ENCODE measurements at regions not wholly inside any gene's neighbourhood (a gene's known extent, or its start where the extent isn't known, plus 50 kb on each side); places are given as distances from the start of the nearest gene placed in this dataset.

DNA sequence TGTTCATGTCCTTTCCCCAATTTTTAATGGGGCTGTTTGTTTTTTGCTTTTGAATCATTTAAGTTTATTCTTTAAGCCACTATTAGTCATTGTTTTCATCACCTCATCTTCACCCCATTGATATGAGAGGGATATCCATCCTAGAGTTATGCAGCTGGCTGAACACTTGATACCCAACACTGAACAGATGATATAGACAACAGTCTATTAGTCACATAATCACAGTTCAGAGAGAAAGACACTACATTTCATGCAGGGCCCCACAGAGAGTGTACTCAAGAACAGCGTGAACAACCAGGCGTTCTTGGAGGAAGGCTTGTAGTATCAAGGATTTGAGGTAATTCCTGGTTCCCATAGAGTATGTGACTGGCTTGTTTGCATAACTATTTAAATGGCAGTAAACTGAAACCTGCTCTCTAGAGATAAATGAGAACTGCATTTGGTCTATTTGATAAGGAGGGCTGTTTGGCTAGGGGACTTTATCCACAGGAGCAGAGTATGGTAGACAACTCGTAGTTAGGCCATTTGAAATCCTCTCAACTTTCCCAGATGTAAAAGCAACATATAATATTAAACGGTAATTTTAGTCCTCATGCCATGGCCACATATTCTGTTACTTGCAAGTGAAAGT is 618.7 kb downstream of the SI start:
- no peak for DNase-seq (ENCODE audit: low spot score)
- TF ChIP-seq, protein P1, sequence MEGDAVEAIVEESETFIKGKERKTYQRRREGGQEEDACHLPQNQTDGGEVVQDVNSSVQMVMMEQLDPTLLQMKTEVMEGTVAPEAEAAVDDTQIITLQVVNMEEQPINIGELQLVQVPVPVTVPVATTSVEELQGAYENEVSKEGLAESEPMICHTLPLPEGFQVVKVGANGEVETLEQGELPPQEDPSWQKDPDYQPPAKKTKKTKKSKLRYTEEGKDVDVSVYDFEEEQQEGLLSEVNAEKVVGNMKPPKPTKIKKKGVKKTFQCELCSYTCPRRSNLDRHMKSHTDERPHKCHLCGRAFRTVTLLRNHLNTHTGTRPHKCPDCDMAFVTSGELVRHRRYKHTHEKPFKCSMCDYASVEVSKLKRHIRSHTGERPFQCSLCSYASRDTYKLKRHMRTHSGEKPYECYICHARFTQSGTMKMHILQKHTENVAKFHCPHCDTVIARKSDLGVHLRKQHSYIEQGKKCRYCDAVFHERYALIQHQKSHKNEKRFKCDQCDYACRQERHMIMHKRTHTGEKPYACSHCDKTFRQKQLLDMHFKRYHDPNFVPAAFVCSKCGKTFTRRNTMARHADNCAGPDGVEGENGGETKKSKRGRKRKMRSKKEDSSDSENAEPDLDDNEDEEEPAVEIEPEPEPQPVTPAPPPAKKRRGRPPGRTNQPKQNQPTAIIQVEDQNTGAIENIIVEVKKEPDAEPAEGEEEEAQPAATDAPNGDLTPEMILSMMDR (IDR thresholded peaks at IDR 0.05; ENCODE audit: extremely low read depth, insufficient read depth, missing control alignments), result no peak
- in situ Hi-C loops (cut with MboI; ENCODE audit: low pct_unique_long_range_greater_than_20kb, low sequenced_read_pairs, unreplicated experiment), result no loop called here

GRCh38 chr3:164458986-164459385 is 619.3 kb downstream of the SI start:
- DNase-seq (ENCODE audit: low spot score), result no peak
- TF ChIP-seq, protein P1 (IDR thresholded peaks at IDR 0.05; ENCODE audit: extremely low read depth, insufficient read depth, missing control alignments), result no peak
- in situ Hi-C loops (cut with MboI; ENCODE audit: low pct_unique_long_range_greater_than_20kb, low sequenced_read_pairs, unreplicated experiment), result no loop called here

DNA sequence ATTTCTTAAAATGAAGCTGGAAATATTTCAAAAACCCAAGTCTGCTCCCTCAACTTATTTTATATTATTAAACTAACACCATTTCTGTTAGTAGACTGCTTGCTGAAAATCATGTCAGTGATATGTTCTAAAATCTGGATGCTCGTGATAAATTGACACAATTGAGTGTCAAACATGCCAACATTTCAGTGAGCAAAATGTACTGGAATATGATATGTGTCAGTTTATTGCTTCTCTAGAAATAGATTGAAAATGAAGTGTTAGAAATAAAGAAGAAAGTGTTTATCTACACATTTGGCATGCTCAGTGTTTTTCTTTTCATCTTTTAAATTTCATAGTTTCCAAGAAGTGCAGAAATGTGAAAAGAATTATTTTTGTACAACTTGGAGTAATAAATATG is 624.6 kb downstream of the SI start:
- TF ChIP-seq, protein P1 (IDR thresholded peaks at IDR 0.05; ENCODE audit: extremely low read depth, insufficient read depth, missing control alignments), result no peak
- DNase-seq (ENCODE audit: low spot score), result no peak
- in situ Hi-C loops (cut with MboI; ENCODE audit: low pct_unique_long_range_greater_than_20kb, low sequenced_read_pairs, unreplicated experiment), result no loop called here

GRCh38 chr3:164452707-164453106 is 625.6 kb downstream of the SI start:
- DNase-seq (ENCODE audit: low spot score), result no peak
- in situ Hi-C loops (cut with MboI; ENCODE audit: low pct_unique_long_range_greater_than_20kb, low sequenced_read_pairs, unreplicated experiment), result no loop called here
- TF ChIP-seq, protein P1 (IDR thresholded peaks at IDR 0.05; ENCODE audit: extremely low read depth, insufficient read depth, missing control alignments), result no peak

GRCh38 chr3:164451072-164451910 is 627.0 kb downstream of the SI start:
- in situ Hi-C loops (cut with MboI; ENCODE audit: low pct_unique_long_range_greater_than_20kb, low sequenced_read_pairs, unreplicated experiment), result no loop called here
- no peak for DNase-seq (ENCODE audit: low spot score)
- TF ChIP-seq, protein P1 (IDR thresholded peaks at IDR 0.05; ENCODE audit: extremely low read depth, insufficient read depth, missing control alignments), result no peak

GRCh38 chr3:164450276-164450905 is 627.9 kb downstream of the SI start:
- no peak for DNase-seq (ENCODE audit: low spot score)
- TF ChIP-seq, protein P1 (IDR thresholded peaks at IDR 0.05; ENCODE audit: extremely low read depth, insufficient read depth, missing control alignments), result no peak
- in situ Hi-C loops (cut with MboI; ENCODE audit: low pct_unique_long_range_greater_than_20kb, low sequenced_read_pairs, unreplicated experiment), result no loop called here

Measured in GM13977 (cell line).